HEK293 (cell line): ENCODE measurements at regions not wholly inside any gene's neighbourhood (a gene's known extent, or its start where the extent isn't known, plus 50 kb on each side); places are given as distances from the start of the nearest gene placed in this dataset.
A peak's percentile ranks its signal among the peaks of the same experiment; 100 is the strongest.

Experiments used
- CTCF ChIA-PET: fragments of 350-600 bp; formaldehyde crosslinking; extraction: SDS; loops from one replicate; lab custom pipeline; 2021; ENCODE audit warnings: antibody characterized with exemption; lab: Yijun Ruan, JAX
- POLR2A ChIA-PET: fragments of 300-600 bp; formaldehyde crosslinking; extraction: SDS; loops from one replicate; lab custom pipeline; 2020; ENCODE audit warnings: antibody characterized with exemption, inconsistent platforms; lab: Yijun Ruan, JAX
- H3K27ac ChIP-seq: fragments of 200-500 bp; sonication (Bioruptor generic); 2 replicates; pipeline ENCODE4 v1.5.1; 2014; ENCODE audit warnings: low read depth, low read length, control low read depth, inconsistent platforms; ENCODE audit errors: extremely low read depth
- H3K36me3 ChIP-seq, 2 experiments: fragments of 200-500 bp in 1 of 2; sonication (Bioruptor generic) in 1 of 2; 1 replicate in 1 of 2; 2 replicates in 1 of 2; pipeline ENCODE4 v1.5.1; 2014 to 2017; ENCODE audit warnings: inconsistent platforms in 2 of 2, low read length in 2 of 2; ENCODE audit not compliant: control insufficient read depth in 2 of 2, insufficient read depth in 1 of 2
- H3K4me1 ChIP-seq: fragments of 200-500 bp; sonication (Bioruptor generic); 2 replicates; pipeline ENCODE4 v1.5.1; 2014; ENCODE audit warnings: mild to moderate bottlenecking, low read length, inconsistent platforms; ENCODE audit not compliant: control insufficient read depth, insufficient read depth
- H3K4me3 ChIP-seq: 2 replicates; pipeline ENCODE4 v1.5.1; 2011; ENCODE audit warnings: low read depth, mild to moderate bottlenecking, control low read depth, low read length, moderate library complexity
- H3K9me3 ChIP-seq: fragments of 200-500 bp; sonication (Bioruptor generic); 2 replicates; pipeline ENCODE4 v1.5.1; 2014; ENCODE audit warnings: low read depth, low read length, inconsistent platforms; ENCODE audit not compliant: control insufficient read depth, insufficient read depth
- EGR2 ChIP-seq: fragments of 450-650 bp; formaldehyde crosslinking; IDR thresholded peaks from 2 replicates; pipeline ENCODE4 v1.5.1; 2016; ENCODE audit warnings: low read depth, missing biosample characterization, missing genetic modification characterization
- PATZ1 ChIP-seq: fragments of 450-650 bp; formaldehyde crosslinking; IDR thresholded peaks from 2 replicates; pipeline ENCODE4 v1.5.1; 2016; ENCODE audit warnings: missing biosample characterization, missing genetic modification characterization
- PRDM2 ChIP-seq: fragments of 450-650 bp; formaldehyde crosslinking; IDR thresholded peaks from 2 replicates; pipeline ENCODE4 v1.5.1; 2016; ENCODE audit warnings: missing biosample characterization, missing genetic modification characterization, borderline replicate concordance
- YY1 ChIP-seq: fragments of 450-650 bp; formaldehyde crosslinking; IDR thresholded peaks from 2 replicates; pipeline ENCODE4 v1.5.1; 2018; ENCODE audit warnings: missing biosample characterization, missing genetic modification characterization
- ZBTB1 ChIP-seq: fragments of 450-650 bp; formaldehyde crosslinking; IDR thresholded peaks from 2 replicates; pipeline ENCODE4 v1.5.1; 2016; ENCODE audit warnings: missing biosample characterization, missing genetic modification characterization
- ZBTB6 ChIP-seq: fragments of 450-650 bp; formaldehyde crosslinking; IDR thresholded peaks from 2 replicates; pipeline ENCODE4 v1.5.1; 2017; ENCODE audit warnings: missing biosample characterization, missing genetic modification characterization
- ZNF10 ChIP-seq: fragments of 450-650 bp; formaldehyde crosslinking; IDR thresholded peaks from 2 replicates; pipeline ENCODE4 v1.5.1; 2017; ENCODE audit warnings: missing biosample characterization, missing genetic modification characterization
- ZNF202 ChIP-seq: fragments of 450-650 bp; formaldehyde crosslinking; IDR thresholded peaks from 2 replicates; pipeline ENCODE4 v1.5.1; 2016; ENCODE audit warnings: missing biosample characterization, missing genetic modification characterization, borderline replicate concordance
- ZNF366 ChIP-seq: fragments of 450-650 bp; formaldehyde crosslinking; conservative IDR thresholded peaks from 2 replicates; pipeline ENCODE4 v1.5.1; 2016; ENCODE audit warnings: missing biosample characterization, missing genetic modification characterization
- ZNF37A ChIP-seq: fragments of 450-650 bp; IDR thresholded peaks from 2 replicates; pipeline ENCODE4 v1.5.1; 2018; ENCODE audit warnings: missing biosample characterization, missing genetic modification characterization
- ZNF404 ChIP-seq: fragments of 450-650 bp; formaldehyde crosslinking; IDR thresholded peaks from 2 replicates; pipeline ENCODE4 v1.5.1; 2017; ENCODE audit warnings: missing biosample characterization, missing genetic modification characterization
- ZNF473 ChIP-seq: fragments of 450-650 bp; formaldehyde crosslinking; IDR thresholded peaks from 2 replicates; pipeline ENCODE4 v1.5.1; 2017; ENCODE audit warnings: missing biosample characterization, missing genetic modification characterization
- ZNF521 ChIP-seq: fragments of 450-650 bp; formaldehyde crosslinking; IDR thresholded peaks from 2 replicates; pipeline ENCODE4 v1.5.1; 2017; ENCODE audit warnings: missing biosample characterization, mild to moderate bottlenecking, missing genetic modification characterization
- ZNF548 ChIP-seq: fragments of 450-650 bp; formaldehyde crosslinking; IDR thresholded peaks from 2 replicates; pipeline ENCODE4 v1.5.1; 2016; ENCODE audit warnings: missing biosample characterization, missing genetic modification characterization
- ZNF621 ChIP-seq: fragments of 450-650 bp; formaldehyde crosslinking; IDR thresholded peaks from 2 replicates; pipeline ENCODE4 v1.5.1; 2017; ENCODE audit warnings: missing biosample characterization, missing genetic modification characterization
- ZNF629 ChIP-seq: fragments of 450-650 bp; formaldehyde crosslinking; IDR thresholded peaks from 2 replicates; pipeline ENCODE4 v1.5.1; 2017; ENCODE audit warnings: missing biosample characterization, missing genetic modification characterization
- ZNF707 ChIP-seq: fragments of 450-650 bp; formaldehyde crosslinking; IDR thresholded peaks from 2 replicates; pipeline ENCODE4 v1.5.1; 2016; ENCODE audit warnings: missing biosample characterization, missing genetic modification characterization
- ZSCAN30 ChIP-seq: fragments of 450-650 bp; IDR thresholded peaks from 2 replicates; pipeline ENCODE4 v1.5.1; 2018; ENCODE audit warnings: missing biosample characterization, mild to moderate bottlenecking, missing genetic modification characterization, moderate library complexity
- TF ChIP-seq, protein P1 (sequence below): fragments of 450-650 bp; IDR thresholded peaks from 2 replicates; pipeline ENCODE4 v1.5.1; 2018; ENCODE audit warnings: missing biosample characterization, missing genetic modification characterization

- no peak for TF ChIP-seq ZNF202 (tag by site-specific recombination)
Observed at GRCh38 chr9:18237776-18238175, 236.2 kb upstream of the ADAMTSL1 start (continued).

- no peaks in the 10 kb centered on the region for H3K36me3 ChIP-seq
- TF ChIP-seq ZSCAN30 = no peak
- TF ChIP-seq ZNF629 (tag by site-specific recombination) = peak; percentile 60
- TF ChIP-seq ZNF404 (tag by site-specific recombination) = no peak
- TF ChIP-seq ZNF621 (tag by site-specific recombination) = no peak
- no peak for TF ChIP-seq ZNF37A (tag by site-specific recombination)
- TF ChIP-seq ZNF366 = 0 out of 2 replicates have a peak, but pooled peaks have one; percentile 13
- no peak for TF ChIP-seq ZNF473 (tag by site-specific recombination)
- TF ChIP-seq ZNF521 (tag by site-specific recombination) = no peak
- TF ChIP-seq, protein P1, sequence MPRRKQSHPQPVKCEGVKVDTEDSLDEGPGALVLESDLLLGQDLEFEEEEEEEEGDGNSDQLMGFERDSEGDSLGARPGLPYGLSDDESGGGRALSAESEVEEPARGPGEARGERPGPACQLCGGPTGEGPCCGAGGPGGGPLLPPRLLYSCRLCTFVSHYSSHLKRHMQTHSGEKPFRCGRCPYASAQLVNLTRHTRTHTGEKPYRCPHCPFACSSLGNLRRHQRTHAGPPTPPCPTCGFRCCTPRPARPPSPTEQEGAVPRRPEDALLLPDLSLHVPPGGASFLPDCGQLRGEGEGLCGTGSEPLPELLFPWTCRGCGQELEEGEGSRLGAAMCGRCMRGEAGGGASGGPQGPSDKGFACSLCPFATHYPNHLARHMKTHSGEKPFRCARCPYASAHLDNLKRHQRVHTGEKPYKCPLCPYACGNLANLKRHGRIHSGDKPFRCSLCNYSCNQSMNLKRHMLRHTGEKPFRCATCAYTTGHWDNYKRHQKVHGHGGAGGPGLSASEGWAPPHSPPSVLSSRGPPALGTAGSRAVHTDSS (tag by site-specific recombination) = 0 out of 2 replicates have a peak, but pooled peaks have one; percentile 11
- TF ChIP-seq PATZ1 (tag by site-specific recombination) = 0 out of 2 replicates have a peak, but pooled peaks have one; percentile 14
- ChIA-PET POLR2A (no interaction called here), CTCF (interaction anchor here (0.6 to 4.3 kb wide), 4 partner anchors 16 to 790 kb away, joined by 3 to 20 read pairs (median 8); no protein-coding TSS in a partner anchor)
- no peaks in the 10 kb centered on the region for H3K9me3 ChIP-seq
- no peak overlapping the region for H3K4me3 ChIP-seq
- no peak overlapping the region for H3K27ac ChIP-seq
- peaks cover 2% of the 10 kb centered on the region; the same call in 1 of the 2 replicates for H3K4me1 ChIP-seq
Observed at GRCh38 chr9:18238254-18238653, 235.7 kb upstream of the ADAMTSL1 start.

DNA sequence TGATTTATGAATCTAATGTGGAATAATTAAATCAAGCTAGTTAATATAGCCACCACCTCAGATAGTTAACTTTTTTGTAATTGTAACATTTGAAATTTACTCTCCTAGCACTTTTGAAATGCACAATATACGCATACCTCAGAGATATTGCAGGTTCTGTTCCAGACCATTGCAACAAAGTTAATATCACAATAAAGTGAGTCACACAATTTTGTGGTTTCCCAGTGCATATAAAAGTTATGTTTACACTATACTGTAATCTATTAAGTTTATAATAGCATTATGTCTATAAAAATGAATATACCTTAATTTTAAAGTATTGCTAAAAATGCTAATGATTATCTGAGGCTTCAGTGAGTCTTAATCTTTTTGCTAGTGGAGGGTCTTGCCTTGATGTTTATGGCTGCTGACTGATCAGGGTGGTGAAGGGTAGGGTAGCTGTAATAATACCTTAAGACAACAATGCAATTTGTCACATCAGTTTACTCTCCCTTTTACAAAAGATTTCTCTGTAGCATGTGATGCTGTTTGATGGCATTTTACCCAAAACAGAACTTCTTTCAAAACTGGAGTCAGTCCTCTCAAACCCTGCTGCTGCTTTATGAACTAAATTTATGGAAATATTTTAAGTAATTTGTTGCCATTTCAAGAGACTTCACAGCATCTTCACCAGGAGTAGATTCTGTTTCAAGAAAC, 235.1 kb upstream of the ADAMTSL1 start:
- H3K36me3 ChIP-seq = no peaks in the 10 kb centered on the region
- H3K4me3 ChIP-seq = no peak overlapping the region
- H3K9me3 ChIP-seq = no peaks in the 10 kb centered on the region
- POLR2A ChIA-PET = no interaction called here
- CTCF ChIA-PET = interaction anchor here (0.7 to 4.3 kb wide), 4 partner anchors 15 to 790 kb away, joined by 3 to 20 read pairs (median 8); no protein-coding TSS in a partner anchor
- H3K4me1 ChIP-seq = peaks cover 2% of the 10 kb centered on the region; the same call in 1 of the 2 replicates
- TF ChIP-seq ZBTB6 (no peak), ZNF707 (no peak), YY1 (tag by site-specific recombination) (no peak), ZBTB1 (tag by site-specific recombination) (no peak)
- H3K27ac ChIP-seq = no peak overlapping the region

DNA sequence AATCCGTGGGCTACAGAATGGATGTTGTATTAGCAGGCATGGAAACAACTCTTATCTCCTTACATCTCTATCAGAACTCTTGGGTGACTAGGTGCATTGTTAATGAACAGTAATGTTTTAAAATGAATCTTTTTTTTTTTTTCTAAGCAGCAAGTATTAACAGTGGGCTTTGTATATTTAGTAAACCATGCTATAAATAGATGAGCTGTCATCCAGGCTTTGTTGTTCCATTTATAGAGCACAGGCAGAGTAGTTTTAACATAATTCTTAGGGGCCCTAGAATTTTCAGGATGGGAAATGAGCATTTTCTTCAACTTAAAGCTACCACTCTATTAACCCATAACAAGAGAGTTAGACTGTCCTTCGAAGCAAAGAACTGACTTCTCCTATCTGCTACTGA, 233.7 kb upstream of the ADAMTSL1 start:
- Histone ChIP-seq H3K27ac (no peak overlapping the region), H3K9me3 (no peaks in the 10 kb centered on the region), H3K4me3 (no peak overlapping the region), H3K4me1 (peaks cover 2% of the 10 kb centered on the region; the same call in 1 of the 2 replicates), H3K36me3 (no peaks in the 10 kb centered on the region)
- ChIA-PET POLR2A (no interaction called here), CTCF (interaction anchor here (4.3 kb wide), 1 partner anchor 14 kb away, joined by 20 read pairs; no protein-coding TSS in a partner anchor)
- TF ChIP-seq ZNF548 (tag by site-specific recombination) (no peak), PRDM2 (tag by site-specific recombination) (no peak), ZNF10 (no peak), EGR2 (tag by site-specific recombination) (no peak)
